Chondrocyte (in vitro differentiated cells): ENCODE measurements at regions not wholly inside any gene's neighbourhood (a gene's known extent, or its start where the extent isn't known, plus 50 kb on each side); places are given as distances from the start of the nearest gene placed in this dataset.

Experiments used
- DNase-seq: peaks from one replicate; pipeline ENCODE4 v3.0.0; 2021; ENCODE audit warnings: mixed read lengths, low spot score
- H3K27ac Mint-ChIP-seq: one replicate; pipeline ENCODE4 v1.8.0; 2021; ENCODE audit warnings: mild to moderate bottlenecking, moderate library complexity, mixed read lengths; ENCODE audit not compliant: unreplicated experiment
- H3K27me3 Mint-ChIP-seq: 2 replicates; pipeline ENCODE4 v1.8.0; 2021; ENCODE audit warnings: low read depth, mixed read lengths
- H3K36me3 Mint-ChIP-seq: 2 replicates; pipeline ENCODE4 v1.8.0; 2021; ENCODE audit warnings: low read depth, mixed read lengths
- H3K4me1 Mint-ChIP-seq: 2 replicates; pipeline ENCODE4 v1.8.0; 2021; ENCODE audit warnings: low read depth, mild to moderate bottlenecking, mixed read lengths
- H3K4me3 Mint-ChIP-seq: one replicate; pipeline ENCODE4 v1.8.0; 2021; ENCODE audit warnings: mild to moderate bottlenecking, moderate library complexity, mixed read lengths; ENCODE audit not compliant: unreplicated experiment
- H3K9me3 Mint-ChIP-seq: 2 replicates; pipeline ENCODE4 v1.8.0; 2021; ENCODE audit warnings: low read depth, mixed read lengths
- CTCF ChIP-seq: fragments of 200-600 bp; sonication (generic); IDR thresholded peaks from 2 replicates; pipeline ENCODE4 v1.5.0; 2021; ENCODE audit warnings: antibody characterized with exemption, mild to moderate bottlenecking, moderate library complexity

- DNase-seq = no peak
- no peak overlapping the region for H3K27ac Mint-ChIP-seq
- H3K36me3 Mint-ChIP-seq = no peaks in the 10 kb centered on the region
- H3K4me1 Mint-ChIP-seq = peaks cover 11% of the 10 kb centered on the region
- peaks cover 2% of the 10 kb centered on the region for H3K27me3 Mint-ChIP-seq
- H3K9me3 Mint-ChIP-seq = no peaks in the 10 kb centered on the region
- no peak for TF ChIP-seq CTCF
- no peak overlapping the region for H3K4me3 Mint-ChIP-seq
Observed at GRCh38 chr1:207244409-207244801, 77.1 kb upstream of the CD55 start.

- H3K4me1 Mint-ChIP-seq = peaks cover 11% of the 10 kb centered on the region
- TF ChIP-seq CTCF = no peak
- H3K4me3 Mint-ChIP-seq = no peak overlapping the region
- H3K27ac Mint-ChIP-seq = no peak overlapping the region
- no peaks in the 10 kb centered on the region for H3K9me3 Mint-ChIP-seq
- DNase-seq = no peak
- no peaks in the 10 kb centered on the region for H3K36me3 Mint-ChIP-seq
- H3K27me3 Mint-ChIP-seq = peaks cover 2% of the 10 kb centered on the region
Observed at GRCh38 chr1:207245124-207245523, 76.4 kb upstream of the CD55 start.

- no peak for DNase-seq
- Mint-ChIP-seq H3K9me3 (peaks cover 10% of the 10 kb centered on the region), H3K36me3 (peaks cover 1% of the 10 kb centered on the region), H3K27ac (no peak overlapping the region), H3K4me1 (peaks cover 3% of the 10 kb centered on the region), H3K27me3 (peaks cover 2% of the 10 kb centered on the region), H3K4me3 (no peak overlapping the region)
- TF ChIP-seq CTCF = no peak
Observed at GRCh38 chr1:207248544-207249198, 72.8 kb upstream of the CD55 start.

GRCh38 chr1:207250431-207250830 lies 71.0 kb upstream of the CD55 start:
- Mint-ChIP-seq H3K27ac (no peak overlapping the region), H3K27me3 (peaks cover 2% of the 10 kb centered on the region), H3K36me3 (peaks cover 1% of the 10 kb centered on the region), H3K4me1 (no peaks in the 10 kb centered on the region), H3K9me3 (peaks cover 15% of the 10 kb centered on the region), H3K4me3 (no peak overlapping the region)
- no peak for TF ChIP-seq CTCF
- no peak for DNase-seq

- TF ChIP-seq CTCF = no peak
Observed at GRCh38 chr1:207251066-207251465, 70.4 kb upstream of the CD55 start.

More at GRCh38 chr1:207251066-207251465, 70.4 kb upstream of the CD55 start:
- H3K9me3 Mint-ChIP-seq = peaks cover 15% of the 10 kb centered on the region
- no peak overlapping the region for H3K27ac Mint-ChIP-seq
- H3K36me3 Mint-ChIP-seq = peaks cover 1% of the 10 kb centered on the region
- DNase-seq = no peak
- H3K4me3 Mint-ChIP-seq = no peak overlapping the region
- no peaks in the 10 kb centered on the region for H3K4me1 Mint-ChIP-seq
- peaks cover 2% of the 10 kb centered on the region for H3K27me3 Mint-ChIP-seq
